ENCODE measurements at regions not wholly inside any gene's neighbourhood (a gene's known extent, or its start where the extent isn't known, plus 50 kb on each side); places are given as distances from the start of the nearest gene placed in this dataset.

DNA sequence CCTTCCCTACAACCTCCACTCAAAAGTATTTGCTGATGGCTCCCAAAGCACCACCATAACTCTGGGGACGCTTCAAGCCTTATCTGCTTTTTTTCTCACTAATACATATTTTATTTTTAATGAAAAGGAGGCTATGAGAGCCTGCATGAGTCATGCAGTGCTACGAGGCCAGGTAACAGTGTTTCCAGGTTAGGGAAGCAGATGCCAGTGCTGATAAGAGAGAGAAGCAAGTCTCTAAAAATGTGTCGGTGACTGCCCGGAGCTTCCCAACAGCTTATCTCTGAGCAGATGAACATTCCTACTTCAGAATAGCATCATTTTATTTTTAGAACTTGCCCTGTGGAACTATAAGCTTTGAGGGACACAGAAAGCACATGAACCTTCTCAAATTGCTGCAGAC, 931.5 kb downstream of the CCSER2 start:
- H2AFZ ChIP-seq (ENCODE audit: low read depth, low read length, severe bottlenecking), result no peak overlapping the region
- H3K79me2 ChIP-seq (ENCODE audit: insufficient read depth, low read length), result no peaks in the 10 kb centered on the region
- no peaks in the 10 kb centered on the region for H4K20me1 ChIP-seq (ENCODE audit: low read depth, low read length)
- no peak overlapping the region for H3K9ac ChIP-seq (ENCODE audit: low read length)
- no peak overlapping the region for H3K4me2 ChIP-seq (ENCODE audit: low read depth, low read length, poor library complexity, severe bottlenecking)
- TF ChIP-seq, protein P1, sequence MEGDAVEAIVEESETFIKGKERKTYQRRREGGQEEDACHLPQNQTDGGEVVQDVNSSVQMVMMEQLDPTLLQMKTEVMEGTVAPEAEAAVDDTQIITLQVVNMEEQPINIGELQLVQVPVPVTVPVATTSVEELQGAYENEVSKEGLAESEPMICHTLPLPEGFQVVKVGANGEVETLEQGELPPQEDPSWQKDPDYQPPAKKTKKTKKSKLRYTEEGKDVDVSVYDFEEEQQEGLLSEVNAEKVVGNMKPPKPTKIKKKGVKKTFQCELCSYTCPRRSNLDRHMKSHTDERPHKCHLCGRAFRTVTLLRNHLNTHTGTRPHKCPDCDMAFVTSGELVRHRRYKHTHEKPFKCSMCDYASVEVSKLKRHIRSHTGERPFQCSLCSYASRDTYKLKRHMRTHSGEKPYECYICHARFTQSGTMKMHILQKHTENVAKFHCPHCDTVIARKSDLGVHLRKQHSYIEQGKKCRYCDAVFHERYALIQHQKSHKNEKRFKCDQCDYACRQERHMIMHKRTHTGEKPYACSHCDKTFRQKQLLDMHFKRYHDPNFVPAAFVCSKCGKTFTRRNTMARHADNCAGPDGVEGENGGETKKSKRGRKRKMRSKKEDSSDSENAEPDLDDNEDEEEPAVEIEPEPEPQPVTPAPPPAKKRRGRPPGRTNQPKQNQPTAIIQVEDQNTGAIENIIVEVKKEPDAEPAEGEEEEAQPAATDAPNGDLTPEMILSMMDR (IDR thresholded peaks at IDR 0.05; ENCODE audit: insufficient read depth, low read length, poor library complexity, severe bottlenecking), result no peak
- H3K27ac ChIP-seq (ENCODE audit: low read depth, low read length), result no peak overlapping the region
- no peak overlapping the region for H3K4me3 ChIP-seq (ENCODE audit: insufficient read depth, low read length, poor library complexity, severe bottlenecking)
- no peaks in the 10 kb centered on the region for H3K9me3 ChIP-seq (ENCODE audit: insufficient read depth, low read length)
- H3F3A ChIP-seq (ENCODE audit: insufficient read depth), result no peaks in the 10 kb centered on the region
- no peaks in the 10 kb centered on the region for H3K9me2 ChIP-seq (replicated peaks; ENCODE audit: insufficient read depth, low read length)
- H3K27me3 ChIP-seq (ENCODE audit: low read length), result no peaks in the 10 kb centered on the region
- no peaks in the 10 kb centered on the region for H3K36me3 ChIP-seq (ENCODE audit: low read length)

DNA sequence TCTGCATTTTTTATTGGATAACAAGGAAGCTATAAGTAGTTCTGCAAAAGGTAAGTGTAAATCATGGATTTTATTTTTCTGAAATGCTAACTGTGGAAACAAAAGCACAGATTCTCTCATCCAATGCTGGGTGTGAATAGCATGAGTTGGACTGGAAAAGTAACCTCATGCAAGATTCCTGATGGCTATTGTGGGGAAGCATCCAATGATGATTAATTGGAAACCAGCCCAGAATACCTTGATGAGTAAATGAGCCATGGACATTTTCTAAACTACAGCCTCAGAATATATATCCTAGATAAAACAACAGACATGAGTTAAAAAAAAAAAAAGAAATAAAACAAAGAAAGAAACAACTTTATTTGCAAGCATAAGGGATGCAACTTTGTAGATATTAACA, 934.6 kb downstream of the CCSER2 start:
- Histone ChIP-seq H4K20me1 (ENCODE audit: low read depth, low read length) (no peaks in the 10 kb centered on the region), H3F3A (ENCODE audit: insufficient read depth) (no peaks in the 10 kb centered on the region), H3K36me3 (ENCODE audit: low read length) (no peaks in the 10 kb centered on the region), H3K27ac (ENCODE audit: low read depth, low read length) (no peak overlapping the region), H3K9me3 (ENCODE audit: insufficient read depth, low read length) (no peaks in the 10 kb centered on the region), H3K79me2 (ENCODE audit: insufficient read depth, low read length) (no peaks in the 10 kb centered on the region), H3K9ac (ENCODE audit: low read length) (no peak overlapping the region), H3K4me2 (ENCODE audit: low read depth, low read length, poor library complexity, severe bottlenecking) (no peak overlapping the region), H3K4me3 (ENCODE audit: insufficient read depth, low read length, poor library complexity, severe bottlenecking) (no peak overlapping the region), H2AFZ (ENCODE audit: low read depth, low read length, severe bottlenecking) (no peak overlapping the region), H3K27me3 (ENCODE audit: low read length) (no peaks in the 10 kb centered on the region), H3K9me2 (replicated peaks; ENCODE audit: insufficient read depth, low read length) (no peaks in the 10 kb centered on the region)
- TF ChIP-seq EZH2phosphoT487 (conservative IDR thresholded peaks at IDR 0.05; ENCODE audit: low read length), result no peak
- TF ChIP-seq, protein P1 (IDR thresholded peaks at IDR 0.05; ENCODE audit: insufficient read depth, low read length, poor library complexity, severe bottlenecking), result no peak

DNA sequence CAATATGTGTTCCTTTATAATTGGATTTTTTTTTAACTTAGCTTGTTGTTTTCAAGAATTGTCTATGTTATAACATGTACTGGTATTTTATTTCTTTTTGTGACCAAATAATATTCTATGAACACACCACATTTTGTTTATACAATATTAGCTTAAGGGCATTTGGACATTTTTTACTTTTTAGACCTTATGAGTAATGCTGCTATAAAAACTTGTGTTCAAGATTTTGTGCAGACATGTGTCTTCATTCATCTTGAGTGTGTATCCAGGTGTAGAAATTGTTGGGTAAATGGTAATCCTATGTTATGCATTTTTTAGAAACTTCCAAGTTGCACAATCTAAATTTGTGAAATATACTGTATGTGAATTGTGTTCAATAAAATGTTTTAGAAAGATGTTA, 936.7 kb downstream of the CCSER2 start:
- no peak overlapping the region for H2AFZ ChIP-seq (ENCODE audit: low read depth, low read length, severe bottlenecking)
- no peak overlapping the region for H3K27ac ChIP-seq (ENCODE audit: low read depth, low read length)
- no peaks in the 10 kb centered on the region for H4K20me1 ChIP-seq (ENCODE audit: low read depth, low read length)
- H3K9ac ChIP-seq (ENCODE audit: low read length), result no peak overlapping the region
- no peaks in the 10 kb centered on the region for H3K27me3 ChIP-seq (ENCODE audit: low read length)
- no peak overlapping the region for H3K4me3 ChIP-seq (ENCODE audit: insufficient read depth, low read length, poor library complexity, severe bottlenecking)
- H3K36me3 ChIP-seq (ENCODE audit: low read length), result no peaks in the 10 kb centered on the region
- H3K79me2 ChIP-seq (ENCODE audit: insufficient read depth, low read length), result no peaks in the 10 kb centered on the region
- H3K9me3 ChIP-seq (ENCODE audit: insufficient read depth, low read length), result no peaks in the 10 kb centered on the region
- H3K4me2 ChIP-seq (ENCODE audit: low read depth, low read length, poor library complexity, severe bottlenecking), result no peak overlapping the region
- no peaks in the 10 kb centered on the region for H3K9me2 ChIP-seq (replicated peaks; ENCODE audit: insufficient read depth, low read length)
- no peaks in the 10 kb centered on the region for H3F3A ChIP-seq (ENCODE audit: insufficient read depth)
- TF ChIP-seq, protein P1 (IDR thresholded peaks at IDR 0.05; ENCODE audit: insufficient read depth, low read length, poor library complexity, severe bottlenecking), result no peak
- no peak for TF ChIP-seq EZH2phosphoT487 (conservative IDR thresholded peaks at IDR 0.05; ENCODE audit: low read length)

DNA sequence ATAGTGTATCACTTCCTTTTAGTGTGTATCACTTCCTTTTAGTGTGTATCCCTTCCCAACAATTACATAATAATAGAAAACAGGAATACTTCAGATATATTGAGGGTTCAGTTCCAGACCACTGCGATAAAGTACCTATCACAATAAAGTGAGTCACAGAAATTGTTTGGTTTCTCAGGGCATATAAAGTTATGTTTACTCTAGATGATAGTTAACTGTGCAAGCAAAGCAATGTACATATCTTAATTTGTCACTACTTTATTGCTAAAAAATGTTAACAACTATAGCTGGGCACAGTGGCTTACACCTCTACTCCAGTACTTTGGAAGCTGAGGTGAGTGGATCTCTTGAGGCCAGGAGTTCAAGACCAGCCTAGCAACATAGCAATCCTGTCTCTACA, 938.4 kb downstream of the CCSER2 start:
- Histone ChIP-seq H3K36me3 (ENCODE audit: low read length) (no peaks in the 10 kb centered on the region), H3K79me2 (ENCODE audit: insufficient read depth, low read length) (no peaks in the 10 kb centered on the region), H3K9me3 (ENCODE audit: insufficient read depth, low read length) (0 out of 2 replicates have a peak, but pooled peaks cover 4% of the 10 kb centered on the region), H2AFZ (ENCODE audit: low read depth, low read length, severe bottlenecking) (no peak overlapping the region), H3K4me2 (ENCODE audit: low read depth, low read length, poor library complexity, severe bottlenecking) (no peak overlapping the region), H3K27me3 (ENCODE audit: low read length) (no peaks in the 10 kb centered on the region), H3K4me3 (ENCODE audit: insufficient read depth, low read length, poor library complexity, severe bottlenecking) (no peak overlapping the region), H3F3A (ENCODE audit: insufficient read depth) (no peaks in the 10 kb centered on the region), H3K9ac (ENCODE audit: low read length) (no peak overlapping the region), H4K20me1 (ENCODE audit: low read depth, low read length) (no peaks in the 10 kb centered on the region), H3K27ac (ENCODE audit: low read depth, low read length) (no peak overlapping the region), H3K9me2 (replicated peaks; ENCODE audit: insufficient read depth, low read length) (no peaks in the 10 kb centered on the region)
- TF ChIP-seq EZH2phosphoT487 (conservative IDR thresholded peaks at IDR 0.05; ENCODE audit: low read length), result no peak
- TF ChIP-seq, protein P1 (IDR thresholded peaks at IDR 0.05; ENCODE audit: insufficient read depth, low read length, poor library complexity, severe bottlenecking), result no peak
